ENCODE measurements at regions not wholly inside any gene's neighbourhood (a gene's known extent, or its start where the extent isn't known, plus 50 kb on each side); places are given as distances from the start of the nearest gene placed in this dataset.

GRCh38 chr3:144822671-144823070 is 851.0 kb downstream of the DIPK2A start:
- TF ChIP-seq CTCF (IDR thresholded peaks at IDR 0.05; ENCODE audit: poor library complexity, severe bottlenecking): no peak
- TF ChIP-seq EZH2 (IDR thresholded peaks at IDR 0.05; ENCODE audit: borderline replicate concordance, insufficient read depth, low read length, poor library complexity, severe bottlenecking): no peak
- no peak for TF ChIP-seq REST (IDR thresholded peaks at IDR 0.05; ENCODE audit: borderline replicate concordance)
